ENCODE measurements at regions not wholly inside any gene's neighbourhood (a gene's known extent, or its start where the extent isn't known, plus 50 kb on each side); places are given as distances from the start of the nearest gene placed in this dataset.

DNA sequence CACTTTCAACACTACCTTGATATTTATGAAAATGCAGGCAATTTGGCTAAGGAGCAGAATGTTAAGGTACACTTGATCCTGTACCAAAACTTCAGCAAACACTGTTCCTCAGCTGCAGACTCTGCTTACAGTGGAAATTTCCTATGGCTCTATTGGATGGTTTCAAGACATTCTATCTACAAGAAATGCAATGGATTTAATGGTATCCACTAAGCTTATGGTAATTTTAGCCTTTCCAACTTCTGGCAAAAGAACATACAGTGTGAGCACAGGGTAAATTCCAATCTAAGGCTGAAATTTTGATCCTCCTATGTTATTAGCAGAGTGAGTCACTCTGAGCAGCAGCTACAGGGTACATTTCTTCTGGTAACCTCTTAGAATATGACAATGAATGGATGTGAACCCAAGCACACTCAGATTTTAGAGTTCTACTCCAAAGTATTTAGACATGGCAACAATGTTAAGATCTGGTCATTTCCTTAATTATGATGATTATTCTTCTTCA lies 361.8 kb upstream of the PIK3C3 start:
- no peaks in the 10 kb centered on the region for H3F3A ChIP-seq (ENCODE audit: insufficient read depth, low read length)
- no peak overlapping the region for H3K4me2 ChIP-seq (ENCODE audit: low read length)
- H2AFZ ChIP-seq (ENCODE audit: low read length): no peak overlapping the region
- no peak overlapping the region for H3K9ac ChIP-seq (ENCODE audit: low read length)
- no peaks in the 10 kb centered on the region for H3K9me3 ChIP-seq (ENCODE audit: low read length)
- no peaks in the 10 kb centered on the region for H3K36me3 ChIP-seq (ENCODE audit: insufficient read depth, low read length)
- no peaks in the 10 kb centered on the region for H4K20me1 ChIP-seq (ENCODE audit: insufficient read depth, low read length)
- no peaks in the 10 kb centered on the region for H3K4me1 ChIP-seq (ENCODE audit: insufficient read depth, low read length, severe bottlenecking)
- no peak overlapping the region for H3K27ac ChIP-seq (ENCODE audit: low read depth, low read length, poor library complexity, severe bottlenecking)
- H3K27me3 ChIP-seq (ENCODE audit: insufficient read depth, low read length): no peaks in the 10 kb centered on the region
- no peaks in the 10 kb centered on the region for H3K9me2 ChIP-seq (ENCODE audit: low read depth, low read length)
- H3K4me3 ChIP-seq (ENCODE audit: low read depth, low read length, poor library complexity, severe bottlenecking): no peak overlapping the region
- TF ChIP-seq, protein P1, sequence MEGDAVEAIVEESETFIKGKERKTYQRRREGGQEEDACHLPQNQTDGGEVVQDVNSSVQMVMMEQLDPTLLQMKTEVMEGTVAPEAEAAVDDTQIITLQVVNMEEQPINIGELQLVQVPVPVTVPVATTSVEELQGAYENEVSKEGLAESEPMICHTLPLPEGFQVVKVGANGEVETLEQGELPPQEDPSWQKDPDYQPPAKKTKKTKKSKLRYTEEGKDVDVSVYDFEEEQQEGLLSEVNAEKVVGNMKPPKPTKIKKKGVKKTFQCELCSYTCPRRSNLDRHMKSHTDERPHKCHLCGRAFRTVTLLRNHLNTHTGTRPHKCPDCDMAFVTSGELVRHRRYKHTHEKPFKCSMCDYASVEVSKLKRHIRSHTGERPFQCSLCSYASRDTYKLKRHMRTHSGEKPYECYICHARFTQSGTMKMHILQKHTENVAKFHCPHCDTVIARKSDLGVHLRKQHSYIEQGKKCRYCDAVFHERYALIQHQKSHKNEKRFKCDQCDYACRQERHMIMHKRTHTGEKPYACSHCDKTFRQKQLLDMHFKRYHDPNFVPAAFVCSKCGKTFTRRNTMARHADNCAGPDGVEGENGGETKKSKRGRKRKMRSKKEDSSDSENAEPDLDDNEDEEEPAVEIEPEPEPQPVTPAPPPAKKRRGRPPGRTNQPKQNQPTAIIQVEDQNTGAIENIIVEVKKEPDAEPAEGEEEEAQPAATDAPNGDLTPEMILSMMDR (IDR thresholded peaks at IDR 0.05; ENCODE audit: low read length): no peak
- no peak for TF ChIP-seq EZH2 (IDR thresholded peaks at IDR 0.05; ENCODE audit: borderline replicate concordance, low read length)
- no peaks in the 10 kb centered on the region for H3K79me2 ChIP-seq (ENCODE audit: insufficient read depth, low read length)

DNA sequence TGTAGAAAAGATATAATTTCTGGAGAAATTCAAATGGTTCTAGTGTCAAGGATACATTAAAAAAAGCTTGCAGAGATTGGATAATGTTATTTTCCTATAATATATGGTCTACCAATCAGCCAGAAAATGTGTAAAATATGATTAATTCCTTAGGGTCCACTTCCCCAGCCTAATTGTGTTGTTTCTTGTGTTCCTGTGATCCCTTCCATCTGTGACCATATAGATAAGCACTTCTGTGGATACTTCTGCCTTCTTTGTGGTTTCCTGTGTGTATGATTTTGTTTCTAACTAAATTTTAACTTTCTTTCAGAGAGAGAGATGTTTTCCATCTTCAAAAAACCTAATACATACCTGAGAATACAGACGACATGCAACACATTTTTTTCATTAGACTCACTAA lies 367.1 kb upstream of the PIK3C3 start:
- H3K27ac ChIP-seq (ENCODE audit: low read depth, low read length, poor library complexity, severe bottlenecking): no peak overlapping the region
- H3K4me3 ChIP-seq (ENCODE audit: low read depth, low read length, poor library complexity, severe bottlenecking): no peak overlapping the region
- TF ChIP-seq, protein P1 (IDR thresholded peaks at IDR 0.05; ENCODE audit: low read length): no peak
- TF ChIP-seq EZH2 (IDR thresholded peaks at IDR 0.05; ENCODE audit: borderline replicate concordance, low read length): no peak
- H3K36me3 ChIP-seq (ENCODE audit: insufficient read depth, low read length): no peaks in the 10 kb centered on the region
- no peaks in the 10 kb centered on the region for H3K9me2 ChIP-seq (ENCODE audit: low read depth, low read length)
- no peaks in the 10 kb centered on the region for H3K9me3 ChIP-seq (ENCODE audit: low read length)
- no peak overlapping the region for H3K4me2 ChIP-seq (ENCODE audit: low read length)
- H3K27me3 ChIP-seq (ENCODE audit: insufficient read depth, low read length): no peaks in the 10 kb centered on the region
- no peaks in the 10 kb centered on the region for H4K20me1 ChIP-seq (ENCODE audit: insufficient read depth, low read length)
- no peak overlapping the region for H3K9ac ChIP-seq (ENCODE audit: low read length)
- no peaks in the 10 kb centered on the region for H3K79me2 ChIP-seq (ENCODE audit: insufficient read depth, low read length)
- H3F3A ChIP-seq (ENCODE audit: insufficient read depth, low read length): no peaks in the 10 kb centered on the region
- no peak overlapping the region for H2AFZ ChIP-seq (ENCODE audit: low read length)
- H3K4me1 ChIP-seq (ENCODE audit: insufficient read depth, low read length, severe bottlenecking): no peaks in the 10 kb centered on the region

DNA sequence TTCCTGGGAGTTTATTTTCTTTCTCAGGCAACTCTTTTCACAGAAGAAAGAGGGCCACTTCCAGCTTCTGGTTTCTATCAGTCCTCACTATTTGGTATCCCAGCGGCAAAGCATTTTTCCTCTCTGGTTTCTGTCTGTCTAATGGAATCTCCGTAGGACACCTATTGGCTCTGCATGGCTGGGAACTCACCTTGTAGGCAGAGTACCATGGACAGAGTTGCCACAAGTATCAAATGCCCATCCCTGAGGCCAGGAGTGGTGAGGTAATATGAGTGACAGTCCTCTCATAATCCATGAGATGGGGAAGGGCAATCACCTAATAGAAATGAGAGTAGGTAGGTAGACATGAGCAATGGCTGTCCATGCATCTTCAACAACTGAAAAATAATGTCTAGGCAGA lies 369.5 kb upstream of the PIK3C3 start:
- H3K79me2 ChIP-seq (ENCODE audit: insufficient read depth, low read length): no peaks in the 10 kb centered on the region
- H3K27ac ChIP-seq (ENCODE audit: low read depth, low read length, poor library complexity, severe bottlenecking): no peak overlapping the region
- H3K36me3 ChIP-seq (ENCODE audit: insufficient read depth, low read length): no peaks in the 10 kb centered on the region
- no peak overlapping the region for H2AFZ ChIP-seq (ENCODE audit: low read length)
- H4K20me1 ChIP-seq (ENCODE audit: insufficient read depth, low read length): no peaks in the 10 kb centered on the region
- H3K27me3 ChIP-seq (ENCODE audit: insufficient read depth, low read length): no peaks in the 10 kb centered on the region
- H3K9ac ChIP-seq (ENCODE audit: low read length): no peak overlapping the region
- no peak overlapping the region for H3K4me2 ChIP-seq (ENCODE audit: low read length)
- H3K4me1 ChIP-seq (ENCODE audit: insufficient read depth, low read length, severe bottlenecking): no peaks in the 10 kb centered on the region
- H3K9me2 ChIP-seq (ENCODE audit: low read depth, low read length): no peaks in the 10 kb centered on the region
- H3K9me3 ChIP-seq (ENCODE audit: low read length): no peaks in the 10 kb centered on the region
- H3K4me3 ChIP-seq (ENCODE audit: low read depth, low read length, poor library complexity, severe bottlenecking): no peak overlapping the region
- H3F3A ChIP-seq (ENCODE audit: insufficient read depth, low read length): no peaks in the 10 kb centered on the region
- TF ChIP-seq EZH2 (IDR thresholded peaks at IDR 0.05; ENCODE audit: borderline replicate concordance, low read length): no peak
- TF ChIP-seq, protein P1 (IDR thresholded peaks at IDR 0.05; ENCODE audit: low read length): no peak
